GM12878 (cell line): ENCODE measurements at regions not wholly inside any gene's neighbourhood (a gene's known extent, or its start where the extent isn't known, plus 50 kb on each side); places are given as distances from the start of the nearest gene placed in this dataset.

Source experiments
- ATAC-seq: fragments of 200-7000 bp; cut with Tn5 transposase; 3 replicates; pipeline ENCODE4 v1.9.1; 2020; ENCODE audit warnings: mild to moderate bottlenecking, moderate library complexity
- BruUV-seq: library from RNA; stranded (reverse); fragments of 400-500 nt; replicated peaks from 2 replicates; lab custom pipeline; 2021; lab: Mats Ljungman, UMichigan
- CTCF ChIA-PET: fragments of 300-600 bp; sonication (Branson Sonifier 250); formaldehyde crosslinking; extraction: SDS; loops from one replicate; lab custom pipeline; 2021; ENCODE audit warnings: inconsistent platforms; lab: Yijun Ruan, JAX
- POLR2A ChIA-PET: fragments of 350-600 bp; formaldehyde crosslinking; extraction: SDS; loops from one replicate; lab custom pipeline; 2021; ENCODE audit warnings: inconsistent platforms; lab: Charles Lee
- RAD21 ChIA-PET: fragments of 300-600 bp; sonication (Branson Sonifier 250); formaldehyde crosslinking; loops from one replicate; lab custom pipeline; 2023; ENCODE audit warnings: antibody characterized with exemption; ENCODE audit not compliant: unreplicated experiment; lab: Charles Lee
- SMC1A ChIA-PET: fragments of 300-600 bp; sonication (Branson Sonifier 250); formaldehyde crosslinking; loops from one replicate; lab custom pipeline; 2023; ENCODE audit not compliant: unreplicated experiment, uncharacterized antibody; lab: Charles Lee
- DNase-seq: peaks from one replicate; pipeline ENCODE4 v3.0.0-alpha.2; 2011; ENCODE audit warnings: low read depth, low spot score
- FAIRE-seq: peaks from 3 replicates; lab custom pipeline; 2011; peaks lifted over from hg19 to GRCh38; lab: Jason Lieb, UNC
- H2AFZ ChIP-seq: 2 replicates; pipeline ENCODE4 v1.6.0; 2011; ENCODE audit warnings: low read depth, low read length, control low read depth; ENCODE audit not compliant: control insufficient read depth
- H3K27ac ChIP-seq: 2 replicates; pipeline ENCODE4 v1.5.1; 2011; ENCODE audit warnings: control low read depth; ENCODE audit not compliant: control insufficient read depth, insufficient read depth
- H3K27me3 ChIP-seq, 2 experiments: replicated peaks in 1 of 2; 2 replicates each; pipeline versions ENCODE4 v1.6.0 to v1.6.1; 2011; ENCODE audit warnings: low read length in 1 of 2; ENCODE audit not compliant: control insufficient read depth in 2 of 2, insufficient read depth in 2 of 2
- H3K36me3 ChIP-seq, 2 experiments: 2 replicates each; pipeline ENCODE4 v1.5.1; 2011; ENCODE audit warnings: low read length in 1 of 2; ENCODE audit not compliant: control insufficient read depth in 2 of 2, insufficient read depth in 2 of 2
- H3K4me1 ChIP-seq: 2 replicates; pipeline ENCODE4 v1.6.1; 2011; ENCODE audit warnings: mild to moderate bottlenecking, low read length, moderate library complexity, mixed read lengths; ENCODE audit not compliant: control insufficient read depth, insufficient read depth
- H3K4me2 ChIP-seq: 2 replicates; pipeline ENCODE4 v1.6.0; 2011; ENCODE audit warnings: control low read depth; ENCODE audit not compliant: control insufficient read depth, insufficient read depth
- H3K4me3 ChIP-seq: fragments of 200-600 bp; sonication (generic); 2 replicates; pipeline ENCODE4 v1.5.1; 2016
- H3K79me2 ChIP-seq: 2 replicates; pipeline ENCODE4 v1.6.0; 2011; ENCODE audit warnings: low read length; ENCODE audit not compliant: control insufficient read depth, insufficient read depth
- H3K9ac ChIP-seq: 2 replicates; pipeline ENCODE4 v1.8.0; 2011; ENCODE audit warnings: low read length, control low read depth, mixed read lengths; ENCODE audit not compliant: control insufficient read depth, insufficient read depth
- H3K9me3 ChIP-seq: replicated peaks from 3 replicates; pipeline ENCODE4 v1.5.1; 2011; ENCODE audit warnings: mild to moderate bottlenecking, low read length; ENCODE audit not compliant: control insufficient read depth, insufficient read depth
- H4K20me1 ChIP-seq: 2 replicates; pipeline ENCODE4 v1.6.0; 2011; ENCODE audit not compliant: control insufficient read depth, insufficient read depth
- KAT2A ChIP-seq: conservative IDR thresholded peaks from 2 replicates; pipeline ENCODE4 v1.6.1; 2011; ENCODE audit warnings: low read depth, low read length; ENCODE audit not compliant: control insufficient read depth
- POU2F2 ChIP-seq: IDR thresholded peaks from 3 replicates; pipeline ENCODE4 v1.6.1; 2011; ENCODE audit warnings: low read depth, mild to moderate bottlenecking, low read length, borderline replicate concordance
- WGBS: methylation state at CpG from one replicate; pipeline ENCODE4 v1.1.6; 2016; ENCODE audit warnings: low lambda C conversion rate; ENCODE audit not compliant: insufficient replicate concordance, insufficient coverage; ENCODE audit errors: missing lambda C conversion rate; 5-methylcytosine and 5-hydroxymethylcytosine counted together
- in situ Hi-C: fragments of 300-500 bp; cut with MboI; formaldehyde crosslinking; loops from 9 replicates; pipeline ENCODE4 v1.14.3; 2018; ENCODE audit warnings: mixed read lengths
- intact Hi-C: fragments of 100-400 bp; cut with micrococcal nuclease; formaldehyde crosslinking; loops from one replicate; pipeline ENCODE4 v1.14.2; 2022; ENCODE audit not compliant: unreplicated experiment
- TF ChIP-seq, protein P1 (sequence below): fragments of 450-650 bp; IDR thresholded peaks from 2 replicates; pipeline ENCODE4 v1.6.1; 2017; ENCODE audit warnings: low read depth, mild to moderate bottlenecking, moderate library complexity

DNA sequence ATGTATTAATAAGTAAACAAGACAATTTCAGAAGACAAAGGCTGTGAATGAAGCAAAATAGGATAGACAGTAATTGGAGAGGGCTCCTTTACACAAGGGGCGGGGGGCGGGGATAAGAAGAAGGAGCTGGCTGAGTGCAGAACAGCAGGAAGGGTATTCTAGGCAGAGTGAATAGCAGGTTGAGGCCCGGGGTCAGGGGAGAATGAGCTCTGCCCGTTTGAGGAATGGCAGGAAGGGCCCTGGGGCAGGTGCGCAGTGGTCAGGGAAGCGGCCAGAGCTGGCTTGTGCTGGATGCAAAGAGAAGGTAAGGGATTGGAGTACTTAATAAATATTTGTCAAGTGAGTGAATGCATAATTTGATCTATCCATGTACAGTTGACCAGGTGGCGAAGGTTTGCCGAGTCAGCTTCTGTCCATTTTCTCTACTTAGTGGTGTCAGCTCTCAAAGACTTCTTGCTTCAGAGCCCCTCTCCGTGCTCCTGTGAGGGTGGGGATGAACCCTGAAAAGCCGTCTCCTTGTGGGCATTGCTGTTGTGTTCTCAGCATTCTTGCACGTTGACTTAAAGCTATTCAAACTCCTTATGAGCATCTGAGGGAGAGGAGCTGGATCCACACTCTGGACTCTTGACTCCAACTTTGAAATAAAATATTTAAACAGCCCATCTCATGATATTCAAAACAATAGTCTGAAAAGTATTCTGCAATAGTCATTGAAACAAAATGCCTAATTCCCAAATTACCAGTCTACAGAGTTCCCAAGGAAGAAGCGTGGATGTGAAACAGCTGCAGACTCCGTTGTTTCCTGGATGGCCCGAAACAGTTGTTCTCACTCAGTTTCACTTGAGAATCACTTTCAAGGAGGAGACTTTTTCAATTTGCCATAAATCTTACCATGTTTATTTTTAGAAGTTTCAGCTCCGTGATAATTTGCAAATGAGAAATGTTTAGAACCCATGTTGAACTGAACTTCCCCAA is 105.1 kb downstream of the EDN3 start:
- DNase-seq (no peak), ATAC-seq (no peak), FAIRE-seq (no peak)
- peaks cover 0 to 2% of the 10 kb centered on the region in 2 experiments; a peak in 2 of 4 replicates for H3K27me3 ChIP-seq
- TF ChIP-seq POU2F2 (no peak), KAT2A (no peak)
- TF ChIP-seq, protein P1, sequence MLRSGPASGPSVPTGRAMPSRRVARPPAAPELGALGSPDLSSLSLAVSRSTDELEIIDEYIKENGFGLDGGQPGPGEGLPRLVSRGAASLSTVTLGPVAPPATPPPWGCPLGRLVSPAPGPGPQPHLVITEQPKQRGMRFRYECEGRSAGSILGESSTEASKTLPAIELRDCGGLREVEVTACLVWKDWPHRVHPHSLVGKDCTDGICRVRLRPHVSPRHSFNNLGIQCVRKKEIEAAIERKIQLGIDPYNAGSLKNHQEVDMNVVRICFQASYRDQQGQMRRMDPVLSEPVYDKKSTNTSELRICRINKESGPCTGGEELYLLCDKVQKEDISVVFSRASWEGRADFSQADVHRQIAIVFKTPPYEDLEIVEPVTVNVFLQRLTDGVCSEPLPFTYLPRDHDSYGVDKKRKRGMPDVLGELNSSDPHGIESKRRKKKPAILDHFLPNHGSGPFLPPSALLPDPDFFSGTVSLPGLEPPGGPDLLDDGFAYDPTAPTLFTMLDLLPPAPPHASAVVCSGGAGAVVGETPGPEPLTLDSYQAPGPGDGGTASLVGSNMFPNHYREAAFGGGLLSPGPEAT: no peak
- intact Hi-C loops: loop anchor here (2.0 to 10.0 kb wide), 2 partner anchors 75 to 321 kb away; no protein-coding TSS in a partner anchor
- H2AFZ ChIP-seq: no peak overlapping the region
- 24% methylated on average over 15 of the region's 15 CpGs for WGBS
- RAD21 ChIA-PET: interaction anchor here (1.2 kb wide), 1 partner anchor 37 kb away, joined by 4 read pairs; no protein-coding TSS in a partner anchor
- H3K4me2 ChIP-seq: no peak overlapping the region
- no peaks in the 10 kb centered on the region for H3K4me1 ChIP-seq
- H4K20me1 ChIP-seq: no peaks in the 10 kb centered on the region
- no peaks in the 10 kb centered on the region for H3K36me3 ChIP-seq
- H3K9me3 ChIP-seq: no peaks in the 10 kb centered on the region
- CTCF ChIA-PET: interaction anchor here (1.2 to 1.9 kb wide), 4 partner anchors 8 to 318 kb away, joined by 3 to 5 read pairs (median 4); no protein-coding TSS in a partner anchor
- no peak overlapping the region for H3K9ac ChIP-seq
- POLR2A ChIA-PET: no interaction called here
- no peaks in the 10 kb centered on the region for H3K79me2 ChIP-seq
- no peak overlapping the region for H3K27ac ChIP-seq
- no TSS peak for BruUV-seq
- SMC1A ChIA-PET: interaction anchor here (0.6 kb wide), 1 partner anchor 462 kb away, joined by 4 read pairs; no protein-coding TSS in a partner anchor
- no peak overlapping the region for H3K4me3 ChIP-seq
- in situ Hi-C loops: no loop called here
